ENCODE measurements at regions not wholly inside any gene's neighbourhood (a gene's known extent, or its start where the extent isn't known, plus 50 kb on each side); places are given as distances from the start of the nearest gene placed in this dataset.

DNA sequence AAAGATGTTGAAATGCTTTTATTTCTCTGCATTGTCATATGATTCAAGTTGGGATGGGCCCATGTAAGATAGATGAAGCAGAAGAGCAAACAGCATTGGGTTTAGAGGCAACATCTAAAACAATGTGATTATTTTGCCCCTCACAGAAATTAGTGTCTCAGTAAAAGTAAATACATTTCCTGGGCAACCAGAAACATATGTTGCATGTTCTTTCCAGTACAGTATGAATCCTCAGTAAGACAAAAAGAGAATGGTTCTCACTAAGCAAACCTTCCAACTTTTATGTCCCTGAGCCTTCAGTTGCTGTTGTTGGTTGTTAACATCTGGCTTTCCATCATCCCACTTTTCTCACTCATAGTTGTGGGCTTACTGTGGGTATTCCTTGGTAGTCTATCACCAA is 222.5 kb upstream of the PRPS1L1 start:
- DNase-seq (ENCODE audit: low read depth), result no peak

GRCh38 chr7:18257711-18258110 is 230.1 kb upstream of the PRPS1L1 start:
- no peak for DNase-seq (ENCODE audit: low read depth)

GRCh38 chr7:18262058-18262457 is 233.5 kb upstream of the HDAC9 start:
- no peak for DNase-seq (ENCODE audit: low read depth)

GRCh38 chr7:18265611-18266281 is 229.8 kb upstream of the HDAC9 start:
- no peak for DNase-seq (ENCODE audit: low read depth)

GRCh38 chr7:18268571-18268970 is 227.0 kb upstream of the HDAC9 start:
- DNase-seq (ENCODE audit: low read depth), result no peak

- no peak for DNase-seq (ENCODE audit: low read depth)
These were observed 219.2 kb upstream of the HDAC9 start for GRCh38 chr7:18276380-18276779.

DNA sequence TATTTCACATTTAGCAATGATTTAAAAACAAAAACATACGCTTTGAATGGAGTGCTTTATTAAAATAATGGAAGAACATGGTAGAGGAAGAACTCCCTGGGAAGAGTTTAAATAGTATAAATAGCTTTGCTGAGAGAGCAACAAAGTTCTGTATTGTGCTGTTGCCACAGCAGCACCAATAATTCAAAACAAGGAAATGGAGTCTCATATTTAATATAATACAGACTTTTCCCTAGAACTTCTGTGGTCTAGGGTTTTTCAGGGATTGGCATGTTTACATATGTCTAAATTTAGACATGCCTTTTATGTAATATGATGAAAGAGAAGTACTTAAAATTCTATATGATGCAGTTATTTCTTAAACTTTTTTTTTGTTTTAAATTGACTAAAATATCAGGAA is 217.2 kb upstream of the HDAC9 start:
- no peak for DNase-seq (ENCODE audit: low read depth)

- no peak for DNase-seq (ENCODE audit: low read depth)
These were observed 212.5 kb upstream of the HDAC9 start for GRCh38 chr7:18283045-18283444.

DNA sequence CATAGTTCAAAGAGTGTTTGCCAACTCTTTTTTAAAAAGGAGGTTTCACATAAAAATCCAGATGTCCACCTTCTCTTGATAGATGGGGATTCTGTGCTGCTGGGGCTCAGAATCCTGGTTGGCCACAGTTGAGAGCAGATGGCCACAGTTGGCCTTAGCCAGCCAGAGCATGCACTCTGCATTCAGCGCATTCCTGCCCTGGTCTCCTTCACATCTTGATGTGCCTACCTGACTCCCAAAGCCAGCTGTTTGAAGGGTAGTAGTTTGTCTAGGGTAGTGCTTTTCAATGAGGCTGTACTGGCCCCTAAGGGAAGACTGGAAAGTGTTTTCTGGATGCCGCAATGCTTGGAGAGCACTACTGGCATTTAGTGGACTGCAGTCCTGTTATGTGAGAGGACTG is 208.1 kb upstream of the HDAC9 start:
- no peak for DNase-seq (ENCODE audit: low read depth)

DNA sequence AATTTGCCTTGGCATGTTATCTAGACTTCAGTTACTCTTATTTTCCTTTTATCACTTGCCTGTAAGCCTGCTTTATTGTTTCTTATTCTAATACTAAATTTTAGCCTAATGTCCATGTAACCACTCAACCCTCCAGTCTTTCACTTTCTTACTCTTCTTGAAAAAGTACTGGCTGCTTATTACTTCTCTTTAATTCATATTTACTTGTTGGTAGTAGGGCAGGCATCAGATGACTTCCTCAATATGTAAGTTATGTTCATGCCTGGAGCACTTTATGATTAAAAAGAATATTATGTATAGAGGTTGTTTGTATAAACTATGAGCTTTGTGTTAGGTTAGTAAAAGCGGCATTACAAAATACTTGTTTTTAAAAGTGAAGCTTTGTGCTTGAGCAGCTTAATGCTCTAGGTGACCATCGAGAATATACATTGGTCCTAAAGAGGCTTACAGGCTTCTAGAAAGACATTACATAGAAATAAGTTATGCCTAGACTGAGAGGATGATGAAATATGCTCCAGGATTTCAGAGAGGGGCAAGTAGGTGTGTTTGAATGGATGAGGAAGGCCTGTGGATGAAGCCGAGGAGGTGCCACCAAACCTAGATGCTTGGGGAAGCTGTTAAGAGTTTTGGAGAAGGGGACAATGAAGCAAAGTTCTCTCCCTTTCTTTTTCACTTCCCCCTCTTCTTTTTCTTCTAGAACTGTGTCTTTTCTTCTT is 207.1 kb upstream of the HDAC9 start:
- no peak for DNase-seq (ENCODE audit: low read depth)

- no peak for DNase-seq (ENCODE audit: low read depth)
These were observed 205.8 kb upstream of the HDAC9 start for GRCh38 chr7:18289788-18290187.

- no peak for DNase-seq (ENCODE audit: low read depth)
These were observed 205.3 kb upstream of the HDAC9 start for GRCh38 chr7:18290223-18290622.

DNA sequence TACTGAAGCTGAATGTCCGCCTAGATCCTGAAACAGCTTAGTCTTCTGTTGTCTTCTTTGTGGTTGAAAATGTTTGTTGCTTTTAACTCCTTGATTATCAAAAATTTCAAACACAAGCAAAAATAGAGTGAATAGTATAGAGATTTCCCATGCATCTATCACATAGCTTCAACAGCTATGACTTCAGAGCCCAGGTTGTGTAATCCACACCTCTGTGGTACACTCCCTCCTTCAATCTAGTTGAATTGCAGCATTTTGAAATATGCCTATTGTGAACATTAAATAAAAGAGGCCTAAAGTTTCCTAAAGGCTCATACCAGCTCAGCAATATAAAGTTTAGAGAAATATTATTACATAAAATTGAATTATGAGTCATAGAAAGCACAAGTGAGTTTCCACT is 204.7 kb upstream of the HDAC9 start:
- no peak for DNase-seq (ENCODE audit: low read depth)

- no peak for DNase-seq (ENCODE audit: low read depth)
These were observed 203.0 kb upstream of the HDAC9 start for GRCh38 chr7:18292584-18292983.

GRCh38 chr7:18293759-18294158 is 201.8 kb upstream of the HDAC9 start:
- no peak for DNase-seq (ENCODE audit: low read depth)

- no peak for DNase-seq (ENCODE audit: low read depth)
These were observed 201.1 kb upstream of the HDAC9 start for GRCh38 chr7:18294411-18294810.

GRCh38 chr7:18295781-18296423 is 199.6 kb upstream of the HDAC9 start:
- no peak for DNase-seq (ENCODE audit: low read depth)

DNA sequence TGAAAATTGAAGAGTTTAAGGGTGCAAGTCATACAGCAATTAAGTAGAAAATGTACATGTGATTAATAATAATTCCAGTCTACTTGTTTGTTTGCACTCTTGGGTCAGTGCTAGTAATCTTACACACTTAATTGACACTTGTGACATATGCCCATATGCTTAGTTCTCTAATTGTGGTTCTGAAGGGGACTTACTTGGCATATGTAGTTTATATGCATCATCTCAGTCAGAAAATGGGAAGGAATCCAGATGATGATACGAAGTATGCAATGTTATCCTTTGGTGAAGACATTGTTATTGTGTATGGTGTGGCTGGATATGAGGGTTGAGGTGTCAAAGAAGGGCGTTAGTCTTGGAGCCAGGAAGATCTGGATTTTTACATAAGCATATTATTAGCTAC is 193.5 kb upstream of the HDAC9 start:
- DNase-seq (ENCODE audit: low read depth), result no peak

DNA sequence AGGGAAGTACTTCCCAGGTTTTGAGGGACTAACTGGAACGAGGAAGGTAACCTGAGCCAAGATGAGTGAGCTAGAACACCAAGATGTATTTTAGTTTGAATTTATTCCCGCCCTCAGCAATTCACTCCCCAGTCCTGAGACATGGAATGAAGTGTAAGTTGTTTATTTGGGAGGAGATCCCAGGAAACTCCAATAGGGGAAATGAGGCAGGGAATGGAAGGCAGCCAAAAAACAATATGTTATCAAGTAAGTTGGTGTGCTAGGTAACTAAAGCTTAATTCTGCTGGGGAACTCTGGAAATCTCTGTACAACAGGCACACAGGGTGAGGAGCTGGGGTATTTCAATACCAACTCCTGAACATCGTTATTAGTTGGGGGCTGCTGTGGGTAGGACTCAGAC is 189.7 kb upstream of the HDAC9 start:
- DNase-seq (ENCODE audit: low read depth), result no peak

GRCh38 chr7:18306696-18307095 is 188.9 kb upstream of the HDAC9 start:
- no peak for DNase-seq (ENCODE audit: low read depth)

DNA sequence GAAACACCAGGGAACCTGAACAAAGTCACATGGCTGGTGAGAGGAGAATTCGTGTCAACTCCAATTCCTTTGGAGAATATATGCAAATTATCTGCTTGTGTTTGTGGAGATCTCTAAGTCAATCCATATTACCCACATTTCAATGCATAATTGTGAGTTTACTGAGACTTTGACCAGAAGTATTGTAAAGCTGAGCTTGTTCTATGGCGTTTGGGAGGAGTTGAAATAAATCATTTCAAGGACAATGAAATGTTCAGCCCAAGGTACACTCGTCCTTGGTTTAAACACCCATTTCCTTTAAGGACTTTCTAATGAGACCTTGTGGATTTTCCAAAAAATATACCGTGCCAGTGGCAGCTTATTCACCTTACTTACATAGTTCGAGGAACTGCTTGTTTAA is 186.6 kb upstream of the HDAC9 start:
- no peak for DNase-seq (ENCODE audit: low read depth)

GRCh38 chr7:18312482-18312881 is 183.1 kb upstream of the HDAC9 start:
- DNase-seq (ENCODE audit: low read depth), result no peak

DNA sequence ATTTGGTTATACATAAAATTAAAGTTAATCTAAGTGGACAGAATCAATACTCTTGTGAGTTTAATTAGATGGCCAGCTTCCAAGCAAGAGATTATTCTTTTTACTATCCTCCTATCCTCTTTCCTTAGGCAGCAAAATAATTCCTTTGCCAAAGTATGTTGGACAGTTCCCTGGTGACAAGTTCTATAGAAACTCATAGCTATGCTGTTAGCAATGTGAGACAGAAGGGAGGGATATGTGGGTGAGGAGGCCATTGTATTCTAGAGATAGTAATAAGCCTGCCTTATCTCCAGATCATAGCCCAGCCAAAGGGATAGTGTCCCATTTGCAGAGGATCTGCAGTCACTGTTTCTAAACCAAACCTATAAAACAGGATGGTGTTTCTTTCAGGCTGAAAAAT is 181.6 kb upstream of the HDAC9 start:
- DNase-seq (ENCODE audit: low read depth), result no peak

- DNase-seq (ENCODE audit: low read depth), result no peak
These were observed 180.3 kb upstream of the HDAC9 start for GRCh38 chr7:18315241-18315640.
